Memory B cell (primary cell): ENCODE measurements at regions not wholly inside any gene's neighbourhood (a gene's known extent, or its start where the extent isn't known, plus 50 kb on each side); places are given as distances from the start of the nearest gene placed in this dataset.

Source experiments
- ATAC-seq: fragments of 150-1000 bp; cut with Tn5 transposase; 2 replicates; pipeline ENCODE4 v1.10.0; 2021; ENCODE audit warnings: low read depth, mild to moderate bottlenecking, moderate library complexity
- DNase-seq, 2 donors: peaks; one replicate each; pipeline ENCODE4 v3.0.0; 2022; ENCODE audit warnings: low spot score in 2 of 2
- H3K27ac Mint-ChIP-seq: one replicate; pipeline ENCODE4 v1.8.0; 2022; ENCODE audit warnings: mild to moderate bottlenecking, moderate library complexity, mixed read lengths
- H3K27me3 Mint-ChIP-seq: one replicate; pipeline ENCODE4 v1.8.0; 2022; ENCODE audit warnings: mixed read lengths
- H3K36me3 Mint-ChIP-seq: one replicate; pipeline ENCODE4 v1.8.0; 2022; ENCODE audit warnings: mild to moderate bottlenecking, mixed read lengths
- H3K4me1 Mint-ChIP-seq: one replicate; pipeline ENCODE4 v1.8.0; 2022; ENCODE audit warnings: mixed read lengths
- H3K4me3 Mint-ChIP-seq: one replicate; pipeline ENCODE4 v1.8.0; 2022; ENCODE audit warnings: mild to moderate bottlenecking, moderate library complexity, mixed read lengths
- H3K9me3 Mint-ChIP-seq: one replicate; pipeline ENCODE4 v1.8.0; 2022; ENCODE audit warnings: mixed read lengths

GRCh38 chr11:92852946-92853345 lies 116.5 kb upstream of the MTNR1B start:
- Mint-ChIP-seq H3K4me3 (no peak overlapping the region), H3K9me3 (no peaks in the 10 kb centered on the region), H3K4me1 (no peaks in the 10 kb centered on the region), H3K27ac (no peak overlapping the region), H3K36me3 (no peaks in the 10 kb centered on the region), H3K27me3 (no peaks in the 10 kb centered on the region)
- ATAC-seq: no peak
- DNase-seq: no peak

DNA sequence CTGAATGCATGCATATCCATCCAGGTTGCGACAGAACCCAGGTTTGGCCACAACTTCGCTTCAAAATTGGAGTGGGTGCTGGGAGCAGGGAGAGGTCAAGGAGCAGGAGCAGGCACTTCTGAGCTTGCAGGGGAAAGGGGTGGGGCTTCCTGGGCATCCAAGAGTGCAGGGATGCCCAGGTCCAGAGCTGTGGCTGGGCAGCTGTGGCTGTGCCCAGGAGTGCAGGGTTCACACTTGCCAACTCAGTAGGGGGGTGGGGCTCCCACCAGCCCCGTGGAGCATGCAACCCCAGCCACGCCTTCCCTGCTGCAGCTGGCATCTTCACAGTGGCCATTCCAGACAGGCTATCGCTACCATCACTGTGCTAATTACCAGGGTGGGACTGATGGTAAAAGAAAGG lies 115.3 kb upstream of the MTNR1B start:
- H3K4me1 Mint-ChIP-seq: no peaks in the 10 kb centered on the region
- H3K4me3 Mint-ChIP-seq: no peak overlapping the region
- DNase-seq: no peak
- H3K36me3 Mint-ChIP-seq: no peaks in the 10 kb centered on the region
- no peaks in the 10 kb centered on the region for H3K27me3 Mint-ChIP-seq
- no peak for ATAC-seq
- H3K9me3 Mint-ChIP-seq: no peaks in the 10 kb centered on the region
- no peak overlapping the region for H3K27ac Mint-ChIP-seq

DNA sequence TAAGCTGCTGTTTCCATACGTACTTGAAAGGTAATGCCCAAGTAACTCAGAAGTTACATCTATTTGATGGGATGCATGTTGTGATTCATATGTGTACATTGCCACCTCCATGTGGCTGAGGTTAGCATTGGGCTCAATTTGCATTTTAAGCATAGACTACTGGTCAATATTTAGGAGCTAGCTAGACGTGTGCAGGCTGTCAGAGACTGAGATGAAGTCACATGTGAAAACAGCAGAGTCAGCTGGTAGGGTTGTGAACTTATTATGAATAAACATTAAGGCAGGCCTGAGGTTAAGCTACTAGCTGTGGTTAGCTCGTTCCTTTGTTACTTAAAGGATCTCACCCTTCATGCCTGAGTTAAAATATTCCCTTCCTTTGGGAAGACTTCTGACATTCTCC lies 114.5 kb upstream of the MTNR1B start:
- no peaks in the 10 kb centered on the region for H3K9me3 Mint-ChIP-seq
- H3K27me3 Mint-ChIP-seq: no peaks in the 10 kb centered on the region
- DNase-seq (no peak), ATAC-seq (no peak)
- no peak overlapping the region for H3K4me3 Mint-ChIP-seq
- H3K27ac Mint-ChIP-seq: no peak overlapping the region
- H3K36me3 Mint-ChIP-seq: no peaks in the 10 kb centered on the region
- no peaks in the 10 kb centered on the region for H3K4me1 Mint-ChIP-seq

GRCh38 chr11:92855607-92856405 lies 113.6 kb upstream of the MTNR1B start:
- ATAC-seq: no peak
- Mint-ChIP-seq H3K4me3 (no peak overlapping the region), H3K4me1 (no peaks in the 10 kb centered on the region), H3K36me3 (no peaks in the 10 kb centered on the region), H3K27ac (no peak overlapping the region), H3K27me3 (no peaks in the 10 kb centered on the region), H3K9me3 (no peaks in the 10 kb centered on the region)
- no peak for DNase-seq

DNA sequence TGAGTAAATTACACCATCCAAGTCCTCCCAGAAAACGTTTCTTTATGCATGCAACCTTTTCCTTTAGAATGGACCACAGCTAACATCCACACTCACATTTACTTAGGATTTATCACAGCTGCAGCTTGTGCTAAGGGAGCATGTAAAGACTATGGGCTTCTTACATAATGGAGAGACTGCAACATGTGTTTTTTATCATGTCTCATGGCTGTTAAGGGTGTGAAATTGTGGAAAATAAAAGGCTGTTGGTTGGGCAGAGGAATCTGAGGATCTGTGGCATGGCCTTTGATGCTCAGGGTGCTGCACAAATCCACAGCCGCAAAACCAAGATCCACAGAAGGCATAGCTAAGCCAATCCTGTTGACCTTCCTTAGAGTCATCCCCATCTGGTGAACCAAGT lies 112.0 kb upstream of the MTNR1B start:
- Mint-ChIP-seq H3K4me1 (no peaks in the 10 kb centered on the region), H3K36me3 (no peaks in the 10 kb centered on the region), H3K4me3 (no peak overlapping the region), H3K9me3 (no peaks in the 10 kb centered on the region), H3K27me3 (no peaks in the 10 kb centered on the region), H3K27ac (no peak overlapping the region)
- ATAC-seq (no peak), DNase-seq (no peak)

DNA sequence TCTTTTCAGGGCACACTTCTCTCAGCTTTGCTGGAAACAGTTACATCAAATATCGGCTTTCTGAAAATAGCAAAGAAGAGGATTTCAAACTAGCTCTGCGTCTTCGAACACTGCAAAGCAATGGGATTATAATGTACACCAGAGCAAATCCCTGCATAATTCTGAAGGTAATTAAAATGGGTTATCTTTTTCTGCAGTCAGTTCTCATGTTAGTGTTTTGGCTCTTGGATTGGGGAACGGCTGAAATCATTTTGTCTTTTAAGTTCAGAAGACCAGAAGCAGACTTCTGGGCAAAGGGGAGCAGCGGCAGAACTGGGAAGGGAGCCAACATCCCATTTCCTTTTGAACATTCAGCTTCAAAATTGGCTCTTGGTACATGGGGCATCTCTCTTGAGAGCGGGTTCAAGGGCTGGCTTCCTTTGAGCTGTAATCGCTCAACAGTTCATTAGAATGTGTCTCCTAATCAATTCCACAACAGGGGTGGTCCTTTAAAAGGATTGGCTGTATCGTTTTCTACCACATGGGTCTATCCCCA lies 110.2 kb upstream of the MTNR1B start:
- Mint-ChIP-seq H3K4me1 (no peaks in the 10 kb centered on the region), H3K36me3 (no peaks in the 10 kb centered on the region)

GRCh38 chr11:92861634-92862033 lies 107.8 kb upstream of the MTNR1B start:
- DNase-seq: no peak
- H3K9me3 Mint-ChIP-seq: no peaks in the 10 kb centered on the region
- no peak for ATAC-seq
- H3K27ac Mint-ChIP-seq: no peak overlapping the region
- H3K36me3 Mint-ChIP-seq: no peaks in the 10 kb centered on the region
- H3K27me3 Mint-ChIP-seq: no peaks in the 10 kb centered on the region
- H3K4me3 Mint-ChIP-seq: no peak overlapping the region
- H3K4me1 Mint-ChIP-seq: no peaks in the 10 kb centered on the region

More for the DNA sequence above, 110.2 kb upstream of the MTNR1B start:
- no peak for ATAC-seq
- H3K27ac Mint-ChIP-seq: no peak overlapping the region
- no peak overlapping the region for H3K4me3 Mint-ChIP-seq
- no peaks in the 10 kb centered on the region for H3K27me3 Mint-ChIP-seq
- DNase-seq: no peak
- no peaks in the 10 kb centered on the region for H3K9me3 Mint-ChIP-seq

DNA sequence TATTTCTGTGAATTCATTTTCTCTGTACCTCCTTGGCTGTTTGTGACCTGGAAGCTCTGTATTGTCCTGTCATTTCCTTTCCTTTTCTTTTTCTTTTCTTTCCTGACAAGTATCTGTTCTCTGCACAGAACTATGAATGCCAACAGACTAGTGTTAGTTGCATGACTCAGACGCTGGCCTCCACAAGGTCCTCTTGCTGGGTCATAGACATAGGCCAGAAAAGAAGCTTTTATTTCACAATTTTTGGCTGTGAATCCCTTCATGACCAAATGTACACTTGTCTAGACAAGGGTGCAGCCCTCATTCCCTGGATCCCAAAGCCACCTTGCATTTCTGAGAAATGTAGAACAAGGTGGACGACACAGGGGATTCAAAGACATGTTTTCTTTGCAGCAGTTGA lies 104.1 kb upstream of the MTNR1B start:
- Mint-ChIP-seq H3K9me3 (no peaks in the 10 kb centered on the region), H3K36me3 (no peaks in the 10 kb centered on the region), H3K4me1 (no peaks in the 10 kb centered on the region), H3K27me3 (no peaks in the 10 kb centered on the region), H3K27ac (no peak overlapping the region), H3K4me3 (no peak overlapping the region)
- ATAC-seq (no peak), DNase-seq (no peak)

DNA sequence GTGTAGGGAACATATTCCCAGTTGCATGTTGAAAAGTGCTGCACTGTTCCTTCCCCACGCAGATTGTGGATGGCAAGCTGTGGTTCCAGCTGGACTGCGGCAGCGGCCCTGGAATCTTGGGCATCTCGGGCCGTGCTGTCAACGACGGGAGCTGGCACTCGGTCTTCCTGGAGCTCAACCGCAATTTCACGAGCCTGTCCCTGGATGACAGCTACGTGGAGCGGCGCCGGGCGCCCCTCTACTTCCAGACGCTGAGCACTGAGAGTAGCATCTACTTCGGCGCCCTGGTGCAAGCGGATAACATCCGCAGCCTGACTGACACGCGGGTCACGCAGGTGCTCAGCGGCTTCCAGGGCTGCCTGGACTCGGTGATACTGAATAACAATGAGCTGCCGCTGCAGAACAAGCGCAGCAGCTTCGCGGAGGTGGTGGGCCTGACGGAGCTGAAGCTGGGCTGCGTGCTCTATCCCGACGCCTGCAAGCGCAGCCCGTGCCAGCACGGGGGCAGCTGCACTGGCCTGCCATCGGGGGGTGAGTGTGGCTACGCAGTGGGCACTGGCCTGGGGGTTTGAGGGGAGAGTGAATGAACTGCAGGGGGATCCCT lies 102.7 kb upstream of the MTNR1B start:
- H3K9me3 Mint-ChIP-seq: no peaks in the 10 kb centered on the region
- no peak overlapping the region for H3K27ac Mint-ChIP-seq
- no peak for DNase-seq
- no peaks in the 10 kb centered on the region for H3K36me3 Mint-ChIP-seq
- H3K4me1 Mint-ChIP-seq: no peaks in the 10 kb centered on the region
- ATAC-seq: no peak
- no peak overlapping the region for H3K4me3 Mint-ChIP-seq
- no peaks in the 10 kb centered on the region for H3K27me3 Mint-ChIP-seq

GRCh38 chr11:92867913-92868619 lies 101.4 kb upstream of the MTNR1B start:
- no peak overlapping the region for H3K4me3 Mint-ChIP-seq
- H3K27ac Mint-ChIP-seq: no peak overlapping the region
- no peaks in the 10 kb centered on the region for H3K27me3 Mint-ChIP-seq
- no peaks in the 10 kb centered on the region for H3K4me1 Mint-ChIP-seq
- ATAC-seq: no peak
- DNase-seq: no peak
- no peaks in the 10 kb centered on the region for H3K9me3 Mint-ChIP-seq
- H3K36me3 Mint-ChIP-seq: no peaks in the 10 kb centered on the region

- no peaks in the 10 kb centered on the region for H3K36me3 Mint-ChIP-seq
- DNase-seq (no peak), ATAC-seq (no peak)
- no peak overlapping the region for H3K4me3 Mint-ChIP-seq
- no peak overlapping the region for H3K27ac Mint-ChIP-seq
- H3K27me3 Mint-ChIP-seq: no peaks in the 10 kb centered on the region
- no peaks in the 10 kb centered on the region for H3K4me1 Mint-ChIP-seq
- H3K9me3 Mint-ChIP-seq: no peaks in the 10 kb centered on the region
These were observed 99.7 kb upstream of the MTNR1B start for GRCh38 chr11:92869716-92870115.

- ATAC-seq (no peak), DNase-seq (no peak)
- Mint-ChIP-seq H3K4me1 (no peaks in the 10 kb centered on the region), H3K4me3 (no peak overlapping the region), H3K36me3 (no peaks in the 10 kb centered on the region), H3K27ac (no peak overlapping the region), H3K9me3 (no peaks in the 10 kb centered on the region), H3K27me3 (no peaks in the 10 kb centered on the region)
These were observed 99.1 kb upstream of the MTNR1B start for GRCh38 chr11:92870196-92870832.

DNA sequence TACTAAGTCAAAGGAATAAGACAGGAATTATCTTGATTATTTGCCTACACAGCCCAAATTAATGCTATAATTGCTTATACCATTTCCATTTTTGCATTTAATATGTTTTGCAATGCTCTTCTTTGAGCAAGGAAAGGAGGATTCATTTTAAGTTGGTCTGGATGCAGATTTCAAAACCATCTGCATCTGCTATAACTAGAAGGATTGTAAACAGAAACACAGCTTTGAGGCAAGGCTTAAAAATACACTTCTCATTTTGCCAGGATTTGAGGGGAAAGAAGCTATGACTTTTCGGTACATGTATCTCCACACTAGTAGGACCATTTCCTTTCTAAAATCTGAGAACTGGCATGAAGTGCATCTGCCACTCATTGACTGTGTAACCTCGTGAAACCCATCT lies 95.9 kb upstream of the MTNR1B start:
- no peak overlapping the region for H3K4me3 Mint-ChIP-seq
- no peak for ATAC-seq

DNA sequence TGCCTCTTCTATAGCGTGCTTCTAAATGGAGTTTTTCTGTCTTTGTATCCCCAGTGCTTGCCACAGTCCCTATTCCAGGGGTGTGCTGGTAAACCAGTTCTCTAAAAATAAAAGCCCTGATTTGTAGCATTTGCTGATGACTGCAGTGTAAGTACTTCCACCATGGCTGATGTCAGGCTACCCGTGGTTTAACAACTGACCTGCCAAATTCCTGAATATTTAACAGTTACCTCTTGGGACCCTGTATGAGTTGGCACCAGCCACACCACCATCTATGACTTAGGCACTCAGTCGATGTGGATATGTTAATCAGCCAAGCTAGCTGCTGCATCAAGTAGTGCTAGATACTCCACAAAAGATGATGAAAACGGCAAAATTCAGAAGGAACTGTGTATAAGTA lies 94.0 kb upstream of the MTNR1B start:
- no peak for DNase-seq
- H3K27ac Mint-ChIP-seq: no peak overlapping the region
- no peaks in the 10 kb centered on the region for H3K4me1 Mint-ChIP-seq
- ATAC-seq: no peak
- H3K36me3 Mint-ChIP-seq: no peaks in the 10 kb centered on the region
- H3K27me3 Mint-ChIP-seq: no peaks in the 10 kb centered on the region
- H3K9me3 Mint-ChIP-seq: peaks cover 2% of the 10 kb centered on the region
- no peak overlapping the region for H3K4me3 Mint-ChIP-seq

More for the DNA sequence above, 95.9 kb upstream of the MTNR1B start:
- Mint-ChIP-seq H3K4me1 (no peaks in the 10 kb centered on the region), H3K9me3 (peaks cover under 1% of the 10 kb centered on the region), H3K27me3 (no peaks in the 10 kb centered on the region), H3K27ac (no peak overlapping the region), H3K36me3 (no peaks in the 10 kb centered on the region)
- DNase-seq: no peak
